ENCODE measurements at regions not wholly inside any gene's neighbourhood (a gene's known extent, or its start where the extent isn't known, plus 50 kb on each side); places are given as distances from the start of the nearest gene placed in this dataset.
A peak's percentile ranks its signal among the peaks of the same experiment; 100 is the strongest.
"Not testable (repeated sequence)": the region's sequence is repeated elsewhere in the genome, so short reads cannot be mapped to it uniquely, and the experiment has no call there.

GRCh38 chr10:78649429-78649828, 419.3 kb upstream of the ZMIZ1 start:
- no peak for DNase-seq (ENCODE audit: low read depth)

- no peak for DNase-seq (ENCODE audit: low read depth)
Observed at GRCh38 chr10:78650122-78650521, 418.6 kb upstream of the ZMIZ1 start.

- no peak for DNase-seq (ENCODE audit: low read depth)
Observed at GRCh38 chr10:78651287-78651686, 417.5 kb upstream of the ZMIZ1 start.

- no peak for DNase-seq (ENCODE audit: low read depth)
Observed at GRCh38 chr10:78653555-78653954, 415.2 kb upstream of the ZMIZ1 start.

- DNase-seq (ENCODE audit: low read depth): no peak
Observed at GRCh38 chr10:78654047-78654590, 414.6 kb upstream of the ZMIZ1 start.

- no peak for DNase-seq (ENCODE audit: low read depth)
Observed at GRCh38 chr10:78655979-78656378, 412.8 kb upstream of the ZMIZ1 start.

GRCh38 chr10:78656417-78657162, 412.2 kb upstream of the ZMIZ1 start:
- no peak for DNase-seq (ENCODE audit: low read depth)

GRCh38 chr10:78657163-78657861, 411.5 kb upstream of the ZMIZ1 start:
- peak; percentile 22 for DNase-seq (ENCODE audit: low read depth)

- no peak for DNase-seq (ENCODE audit: low read depth)
Observed at GRCh38 chr10:78657862-78658165, 411.0 kb upstream of the ZMIZ1 start.

- no peak for DNase-seq (ENCODE audit: low read depth)
Observed at GRCh38 chr10:78658645-78659597, 409.8 kb upstream of the ZMIZ1 start.

- DNase-seq (ENCODE audit: low read depth): no peak
Observed at GRCh38 chr10:78659598-78659967, 409.2 kb upstream of the ZMIZ1 start.

GRCh38 chr10:78660446-78661106, 408.2 kb upstream of the ZMIZ1 start:
- DNase-seq (ENCODE audit: low read depth): no peak

GRCh38 chr10:78663721-78664120, 405.0 kb upstream of the ZMIZ1 start:
- no peak for DNase-seq (ENCODE audit: low read depth)

GRCh38 chr10:78664929-78665553, 403.7 kb upstream of the ZMIZ1 start:
- peak; percentile 35 for DNase-seq (ENCODE audit: low read depth)

- DNase-seq (ENCODE audit: low read depth): no peak
Observed at GRCh38 chr10:78672918-78673317, 395.8 kb upstream of the ZMIZ1 start.

GRCh38 chr10:78681141-78681540, 387.6 kb upstream of the ZMIZ1 start:
- DNase-seq (ENCODE audit: low read depth): not testable (repeated sequence)

GRCh38 chr10:78681986-78682385, 386.8 kb upstream of the ZMIZ1 start:
- DNase-seq (ENCODE audit: low read depth): not testable (repeated sequence)

GRCh38 chr10:78684947-78685346, 383.8 kb upstream of the ZMIZ1 start:
- no peak for DNase-seq (ENCODE audit: low read depth)

- no peak for DNase-seq (ENCODE audit: low read depth)
Observed at GRCh38 chr10:78685466-78686103, 383.2 kb upstream of the ZMIZ1 start.

- no peak for DNase-seq (ENCODE audit: low read depth)
Observed at GRCh38 chr10:78686444-78687060, 382.2 kb upstream of the ZMIZ1 start.
